ENCODE measurements at regions not wholly inside any gene's neighbourhood (a gene's known extent, or its start where the extent isn't known, plus 50 kb on each side); places are given as distances from the start of the nearest gene placed in this dataset.

GRCh38 chrX:39971760-39972159 is 126.0 kb downstream of the BCOR start:
- DNase-seq: no peak

GRCh38 chrX:39972340-39972739 is 125.4 kb downstream of the BCOR start:
- DNase-seq: no peak

- DNase-seq: no peak
Measured at GRCh38 chrX:39973810-39974209, 123.9 kb downstream of the BCOR start.

- DNase-seq: no peak
Measured at GRCh38 chrX:39974270-39974669, 123.5 kb downstream of the BCOR start.

DNA sequence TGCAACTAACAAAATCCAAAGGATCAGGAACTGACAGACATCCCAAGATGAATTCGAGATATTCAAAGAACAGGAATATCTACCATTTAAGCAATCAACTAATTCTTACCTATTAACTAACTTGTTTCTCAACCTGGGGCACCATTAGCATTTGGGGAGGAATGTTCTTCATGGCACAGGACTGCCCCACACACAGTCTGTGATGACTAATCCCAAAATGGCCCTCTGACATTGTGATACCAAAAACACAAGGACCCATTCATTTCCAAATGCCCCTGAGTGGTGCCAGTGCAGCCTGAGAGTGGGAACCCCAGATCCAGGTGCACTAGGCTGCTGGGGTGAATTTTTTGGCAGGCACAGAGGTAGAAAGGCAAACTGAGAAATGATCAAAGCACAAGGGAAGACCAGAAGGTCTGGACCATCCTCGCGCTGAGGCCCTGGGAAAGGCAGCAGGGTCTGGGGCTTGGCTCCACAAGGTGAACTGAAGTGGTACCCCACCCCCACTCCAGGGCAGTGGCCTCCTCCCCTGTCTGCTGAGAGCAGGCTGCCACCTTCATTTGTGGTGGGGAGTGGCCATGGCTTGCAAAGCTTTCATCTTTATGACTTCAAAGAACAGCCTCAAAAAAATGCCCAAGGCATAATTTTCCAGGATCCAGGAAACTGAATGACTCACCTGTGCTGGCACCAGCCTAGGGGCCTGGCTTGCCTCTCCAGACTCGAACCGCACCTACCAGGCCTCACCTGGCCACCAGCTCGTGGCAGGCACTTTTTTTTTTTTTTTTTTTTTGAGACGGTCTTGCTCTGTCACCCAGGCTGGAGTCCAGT is 122.4 kb downstream of the BCOR start:
- no peak for DNase-seq

GRCh38 chrX:39981946-39982345 is 115.8 kb downstream of the BCOR start:
- DNase-seq: no peak

- DNase-seq: no peak
Measured at GRCh38 chrX:39982948-39983347, 114.8 kb downstream of the BCOR start.

GRCh38 chrX:39983715-39984114 is 114.0 kb downstream of the BCOR start:
- DNase-seq: no peak

DNA sequence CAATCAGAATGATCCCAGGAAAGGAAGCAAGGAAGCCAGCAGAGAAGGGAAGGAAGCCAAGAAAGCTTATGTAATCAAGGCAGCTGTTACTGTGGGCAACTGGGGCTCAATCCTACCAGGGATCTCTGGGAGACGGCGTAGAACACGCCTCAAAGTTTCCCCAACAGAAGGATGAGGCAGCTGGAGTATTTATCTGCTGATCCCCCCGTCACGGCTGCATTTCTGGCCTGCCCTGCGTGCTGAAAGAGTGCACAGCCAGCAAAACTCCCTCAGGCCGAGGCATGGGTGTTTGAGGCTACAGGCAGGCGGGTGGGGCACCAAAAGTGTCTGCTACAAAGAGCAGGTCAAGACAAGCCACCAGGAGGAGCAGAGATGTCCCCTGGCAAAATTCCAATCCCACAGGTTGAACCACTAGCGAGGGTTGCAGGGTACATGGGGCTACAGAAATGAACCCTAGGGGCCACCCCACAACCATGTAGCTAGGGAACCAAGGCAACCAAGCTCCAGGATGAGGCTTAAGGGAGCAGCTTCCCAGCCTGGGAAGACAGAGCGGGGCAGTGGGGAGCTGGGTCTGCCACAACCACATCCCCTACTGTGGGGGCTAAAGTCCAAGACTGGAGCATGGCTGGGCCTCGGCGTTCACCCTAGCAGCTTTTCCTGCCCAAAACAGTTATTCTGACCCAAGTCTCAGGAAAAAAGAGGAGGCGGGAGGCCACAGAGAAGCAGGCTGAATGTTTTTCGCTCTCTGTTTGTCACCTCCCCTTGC is 113.4 kb downstream of the BCOR start:
- DNase-seq: no peak

DNA sequence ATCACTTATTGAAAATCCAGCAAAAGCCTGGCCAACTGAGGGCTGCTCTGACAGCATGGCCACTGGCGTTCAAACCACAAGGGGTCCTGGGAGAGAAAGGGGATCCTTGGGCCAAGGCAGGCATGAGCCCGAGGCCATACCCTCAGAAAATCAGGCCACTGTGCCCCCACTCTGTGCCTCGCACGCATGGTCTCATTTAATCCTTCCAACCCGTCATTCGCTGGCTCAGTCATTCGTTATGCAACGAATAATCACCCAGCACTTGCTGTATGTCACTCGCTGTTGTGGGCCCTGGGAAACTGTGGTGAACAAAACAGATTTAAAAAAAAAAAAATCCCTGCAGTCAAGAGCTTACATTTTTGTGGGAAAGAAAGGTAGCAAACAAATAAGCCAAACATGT is 112.7 kb downstream of the BCOR start:
- no peak for DNase-seq

GRCh38 chrX:39985551-39985950 is 112.2 kb downstream of the BCOR start:
- DNase-seq: no peak

- no peak for DNase-seq
Measured at GRCh38 chrX:39988496-39988895, 109.3 kb downstream of the BCOR start.

DNA sequence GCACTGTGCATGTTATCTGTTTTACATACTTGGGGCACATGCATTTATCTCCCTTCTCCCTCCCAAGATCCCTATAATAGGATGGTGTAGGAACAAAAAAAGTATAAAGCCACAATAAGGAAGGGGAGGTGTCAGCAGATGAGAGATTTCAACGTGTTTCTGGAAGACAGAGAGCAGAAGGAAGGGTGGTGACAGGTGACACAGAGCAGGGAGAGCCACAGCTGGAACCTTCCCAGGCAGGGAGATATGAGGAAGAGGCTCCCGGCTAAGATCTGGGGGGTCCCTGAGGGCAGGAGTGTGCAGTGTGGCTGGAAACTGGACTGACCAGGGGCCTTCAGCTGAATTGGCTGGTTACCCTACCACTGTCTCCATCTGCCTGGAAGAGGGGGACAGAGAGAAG is 107.4 kb downstream of the BCOR start:
- no peak for DNase-seq

GRCh38 chrX:39992300-39992699 is 105.5 kb downstream of the BCOR start:
- no peak for DNase-seq

- no peak for DNase-seq
Measured at GRCh38 chrX:39995457-39995856, 102.3 kb downstream of the BCOR start.

GRCh38 chrX:39996536-39996935 is 101.2 kb downstream of the BCOR start:
- no peak for DNase-seq

DNA sequence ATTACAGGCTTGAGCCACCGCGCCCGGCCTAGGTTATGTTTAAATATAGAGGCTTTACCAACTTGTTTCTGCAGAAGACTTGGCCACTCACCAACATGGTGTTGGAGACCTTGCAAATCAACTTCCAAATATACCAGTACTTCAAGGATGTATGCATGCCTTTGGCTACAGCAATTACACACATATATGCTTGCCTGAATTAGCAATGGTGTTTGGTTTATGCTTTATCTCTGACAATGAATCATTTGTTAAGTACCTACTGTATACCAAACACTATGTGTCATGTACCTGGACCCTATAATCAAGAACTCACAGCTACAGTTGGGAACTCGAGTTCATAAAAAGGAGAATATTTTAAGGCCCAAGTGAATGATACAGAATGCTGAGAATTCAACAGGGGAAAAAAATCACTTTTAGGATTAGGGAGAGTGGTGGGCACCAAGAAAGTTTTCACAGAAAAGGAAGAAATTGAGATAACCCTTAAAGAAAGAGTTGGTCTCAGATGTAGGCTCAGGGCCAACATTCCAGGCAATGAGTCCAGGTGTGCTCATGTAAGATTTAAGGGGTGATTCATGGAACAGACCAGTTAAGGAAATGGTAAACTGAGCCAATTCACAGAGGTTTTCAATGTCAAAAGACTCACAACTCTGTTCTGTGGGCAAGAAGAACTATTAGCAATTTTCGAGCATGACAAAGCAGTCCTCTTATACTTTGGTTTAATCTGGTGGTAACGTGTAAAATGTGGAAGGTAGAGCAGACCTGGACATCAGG is 98.9 kb downstream of the BCOR start:
- no peak for DNase-seq
